ENCODE measurements at regions not wholly inside any gene's neighbourhood (a gene's known extent, or its start where the extent isn't known, plus 50 kb on each side); places are given as distances from the start of the nearest gene placed in this dataset.

- TF ChIP-seq CTCF (IDR thresholded peaks at IDR 0.05 in 2 of 3, conservative IDR thresholded peaks at IDR 0.05 in 1 of 3; ENCODE audit: borderline replicate concordance in 1 of 3, insufficient read depth in 1 of 3, low read depth in 2 of 3, low read length in 2 of 3) (no peak), POLR2A (IDR thresholded peaks at IDR 0.05; ENCODE audit: borderline replicate concordance, extremely low read depth, insufficient read depth, insufficient read length) (no peak), EZH2 (IDR thresholded peaks at IDR 0.05) (no peak), EZH2phosphoT487 (IDR thresholded peaks at IDR 0.05; ENCODE audit: borderline replicate concordance) (no peak), POLR2AphosphoS5 (IDR thresholded peaks at IDR 0.05; ENCODE audit: low read depth, low read length) (no peak), FOSL1 (IDR thresholded peaks at IDR 0.05; ENCODE audit: low read depth) (no peak), YY1 (IDR thresholded peaks at IDR 0.05; ENCODE audit: extremely low read depth, insufficient replicate concordance, low read depth, low read length) (no peak), JUND (IDR thresholded peaks at IDR 0.05) (no peak), RAD21 (IDR thresholded peaks at IDR 0.05; ENCODE audit: low read depth) (no peak), SIN3A (IDR thresholded peaks at IDR 0.05; ENCODE audit: low read depth) (no peak)
- TF ChIP-seq, protein P1, sequence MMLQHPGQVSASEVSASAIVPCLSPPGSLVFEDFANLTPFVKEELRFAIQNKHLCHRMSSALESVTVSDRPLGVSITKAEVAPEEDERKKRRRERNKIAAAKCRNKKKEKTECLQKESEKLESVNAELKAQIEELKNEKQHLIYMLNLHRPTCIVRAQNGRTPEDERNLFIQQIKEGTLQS (IDR thresholded peaks at IDR 0.05) = no peak
- TF ChIP-seq, protein P2, sequence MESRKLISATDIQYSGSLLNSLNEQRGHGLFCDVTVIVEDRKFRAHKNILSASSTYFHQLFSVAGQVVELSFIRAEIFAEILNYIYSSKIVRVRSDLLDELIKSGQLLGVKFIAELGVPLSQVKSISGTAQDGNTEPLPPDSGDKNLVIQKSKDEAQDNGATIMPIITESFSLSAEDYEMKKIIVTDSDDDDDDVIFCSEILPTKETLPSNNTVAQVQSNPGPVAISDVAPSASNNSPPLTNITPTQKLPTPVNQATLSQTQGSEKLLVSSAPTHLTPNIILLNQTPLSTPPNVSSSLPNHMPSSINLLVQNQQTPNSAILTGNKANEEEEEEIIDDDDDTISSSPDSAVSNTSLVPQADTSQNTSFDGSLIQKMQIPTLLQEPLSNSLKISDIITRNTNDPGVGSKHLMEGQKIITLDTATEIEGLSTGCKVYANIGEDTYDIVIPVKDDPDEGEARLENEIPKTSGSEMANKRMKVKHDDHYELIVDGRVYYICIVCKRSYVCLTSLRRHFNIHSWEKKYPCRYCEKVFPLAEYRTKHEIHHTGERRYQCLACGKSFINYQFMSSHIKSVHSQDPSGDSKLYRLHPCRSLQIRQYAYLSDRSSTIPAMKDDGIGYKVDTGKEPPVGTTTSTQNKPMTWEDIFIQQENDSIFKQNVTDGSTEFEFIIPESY (IDR thresholded peaks at IDR 0.05; ENCODE audit: extremely low read depth, insufficient replicate concordance, low read length) = no peak
Measured at GRCh38 chr18:10301831-10302483, 152.5 kb upstream of the APCDD1 start.

Data from HCT116 (cell line).